Small intestine (tissue), 7 donors: ENCODE measurements at regions not wholly inside any gene's neighbourhood (a gene's known extent, or its start where the extent isn't known, plus 50 kb on each side); places are given as distances from the start of the nearest gene placed in this dataset.
A peak's percentile ranks its signal among the peaks of the same experiment; 100 is the strongest.

Experiments
- DNase-seq, 2 donors: peaks; one replicate each; pipeline versions ENCODE4 v3.0.0 to v3.0.0-alpha.2; 2013
- FAIRE-seq: peaks from 2 replicates; lab custom pipeline; 2012; peaks lifted over from hg19 to GRCh38; lab: Jason Lieb, UNC
- H3K27ac ChIP-seq, 3 donors: one replicate each; pipeline ENCODE4 v1.5.1; 2013; ENCODE audit warnings: low read length in 2 of 3, mild to moderate bottlenecking in 2 of 3, control low read depth in 1 of 3, inconsistent platforms in 1 of 3, low read depth in 1 of 3, moderate library complexity in 1 of 3
- H3K27me3 ChIP-seq, 3 donors: one replicate each; pipeline ENCODE4 v1.6.1; 2013; ENCODE audit warnings: low read length in 3 of 3, inconsistent platforms in 1 of 3; ENCODE audit not compliant: control insufficient read depth in 3 of 3, insufficient read depth in 3 of 3
- H3K36me3 ChIP-seq, 3 donors: one replicate each; pipeline ENCODE4 v1.6.1; 2013; ENCODE audit warnings: low read length in 3 of 3, inconsistent platforms in 1 of 3, low read depth in 1 of 3, mild to moderate bottlenecking in 1 of 3, moderate library complexity in 1 of 3; ENCODE audit not compliant: control insufficient read depth in 3 of 3, insufficient read depth in 2 of 3
- H3K4me1 ChIP-seq, 3 donors: one replicate each; pipeline ENCODE4 v1.6.1; 2013; ENCODE audit warnings: low read length in 2 of 3, inconsistent platforms in 1 of 3, low read depth in 1 of 3, mild to moderate bottlenecking in 1 of 3, moderate library complexity in 1 of 3; ENCODE audit not compliant: control insufficient read depth in 3 of 3, insufficient read depth in 2 of 3
- H3K4me3 ChIP-seq, 3 donors: one replicate each; pipeline ENCODE4 v1.5.1; 2013; ENCODE audit warnings: low read length in 3 of 3, control low read depth in 1 of 3, inconsistent platforms in 1 of 3, low read depth in 1 of 3, mild to moderate bottlenecking in 1 of 3, moderate library complexity in 1 of 3
- H3K9me3 ChIP-seq, 2 donors: one replicate each; pipeline ENCODE4 v1.6.1; 2013; ENCODE audit warnings: low read depth in 1 of 2, low read length in 1 of 2; ENCODE audit not compliant: control insufficient read depth in 2 of 2, insufficient read depth in 1 of 2
- WGBS, 3 donors: extraction: QIAGEN DNeasy Blood & Tissue Kit; methylation state at CpG; one replicate each; pipeline ENCODE4 v1.1.7; 2013; 5-methylcytosine and 5-hydroxymethylcytosine counted together
- donor health status: healthy with polysubstance abuse.
- donor health status: control.
- donor health status: control.
- donor health status: Bipolar disorder and iron deficiency.
- donor health status: healthy.

- Histone ChIP-seq H3K27me3 (no peaks in the 10 kb centered on the region), H3K4me3 (no peak overlapping the region), H3K4me1 (no peaks in the 10 kb centered on the region), H3K9me3 (no peaks in the 10 kb centered on the region), H3K27ac (no peak overlapping the region), H3K36me3 (no peaks in the 10 kb centered on the region)
- DNase-seq = no peak
- WGBS, 3 donors = 4 to 17% (median 10%) methylated on average over 1 of the region's 1 CpG
- FAIRE-seq = no peak
These were observed 372.4 kb downstream of the TGFB2 start for GRCh38 chr1:218717575-218717974.

GRCh38 chr1:218718206-218718605 lies 373.1 kb downstream of the TGFB2 start:
- FAIRE-seq (no peak), DNase-seq (no peak)
- Histone ChIP-seq H3K4me3 (no peak overlapping the region), H3K36me3 (no peaks in the 10 kb centered on the region), H3K4me1 (no peaks in the 10 kb centered on the region), H3K9me3 (no peaks in the 10 kb centered on the region), H3K27me3 (no peaks in the 10 kb centered on the region), H3K27ac (no peak overlapping the region)
- 65 to 78% (median 73%) methylated on average over 3 of the region's 3 CpGs for WGBS, 3 donors

GRCh38 chr1:218718977-218719376 lies 373.8 kb downstream of the TGFB2 start:
- Histone ChIP-seq H3K4me1 (no peaks in the 10 kb centered on the region), H3K9me3 (no peaks in the 10 kb centered on the region), H3K4me3 (no peak overlapping the region), H3K36me3 (no peaks in the 10 kb centered on the region), H3K27ac (no peak overlapping the region), H3K27me3 (no peaks in the 10 kb centered on the region)
- FAIRE-seq (no peak), DNase-seq (no peak)
- 72 to 83% (median 83%) methylated on average over 4 of the region's 4 CpGs for whole genome bisulfite sequencing, 3 donors

- Histone ChIP-seq H3K36me3 (no peaks in the 10 kb centered on the region), H3K4me3 (no peak overlapping the region), H3K9me3 (no peaks in the 10 kb centered on the region), H3K27me3 (peaks cover 0 to 2% (median 0%) of the 10 kb centered on the region in 3 donors), H3K4me1 (no peaks in the 10 kb centered on the region), H3K27ac (no peak overlapping the region)
- FAIRE-seq = no peak
- no peak for DNase-seq
- 31 to 58% (median 32%) methylated on average over 1 of the region's 1 CpG for WGBS, 3 donors
These were observed 383.9 kb downstream of the TGFB2 start for GRCh38 chr1:218728898-218729565.

DNA sequence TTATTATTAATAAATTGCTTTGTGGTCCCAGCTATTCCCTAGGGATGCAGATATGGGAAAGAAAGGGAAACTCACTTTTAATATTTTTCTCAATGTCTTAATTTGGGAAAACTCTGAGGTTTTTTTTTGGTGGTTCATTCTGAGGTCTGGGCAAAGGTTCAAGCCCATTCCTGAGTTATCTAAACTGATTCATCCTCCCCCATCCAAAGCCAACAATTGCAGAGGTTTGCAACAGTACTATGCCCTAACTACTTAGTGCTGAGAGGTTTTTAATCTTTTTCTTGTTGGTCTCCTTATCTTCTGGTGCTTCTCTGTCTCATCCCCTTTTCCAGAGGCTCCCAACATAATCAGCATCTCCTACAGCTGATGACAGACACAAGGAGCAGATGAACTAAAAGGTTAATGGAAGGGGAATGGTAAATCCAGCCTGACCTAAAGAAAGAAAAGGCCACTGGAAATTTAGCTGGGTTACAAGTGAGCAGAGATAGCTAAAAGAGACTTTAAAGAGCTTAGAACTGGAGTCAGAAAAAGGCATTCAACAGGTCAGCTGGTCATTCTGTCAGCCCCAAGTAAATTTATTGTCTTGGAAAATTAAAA lies 390.4 kb downstream of the TGFB2 start:
- DNase-seq = no peak
- peaks cover 0 to 2% (median 0%) of the 10 kb centered on the region in 3 donors for H3K27me3 ChIP-seq

GRCh38 chr1:218739426-218739825 lies 394.3 kb downstream of the TGFB2 start:
- 50 to 54% (median 51%) methylated on average over 4 of the region's 4 CpGs for WGBS, 3 donors
- peaks cover 0 to 9% of the 10 kb centered on the region in 2 donors for H3K9me3 ChIP-seq
- FAIRE-seq (no peak), DNase-seq (peak in 1 of 2 donors; percentile 1)
- no peaks in the 10 kb centered on the region for H3K36me3 ChIP-seq
- no peak overlapping the region for H3K27ac ChIP-seq
- no peak overlapping the region for H3K4me3 ChIP-seq
- no peaks in the 10 kb centered on the region for H3K4me1 ChIP-seq
- H3K27me3 ChIP-seq = no peaks in the 10 kb centered on the region

More for the DNA sequence above, 390.4 kb downstream of the TGFB2 start:
- FAIRE-seq = no peak
- no peak overlapping the region for H3K27ac ChIP-seq
- H3K9me3 ChIP-seq = no peaks in the 10 kb centered on the region
- no peak overlapping the region for H3K4me3 ChIP-seq
- no peaks in the 10 kb centered on the region for H3K4me1 ChIP-seq
- no peaks in the 10 kb centered on the region for H3K36me3 ChIP-seq

- no peak for FAIRE-seq
- 58 to 66% (median 63%) methylated on average over 3 of the region's 3 CpGs for WGBS, 3 donors
- no peak overlapping the region for H3K4me3 ChIP-seq
These were observed 396.7 kb downstream of the TGFB2 start for GRCh38 chr1:218741852-218742251.

DNA sequence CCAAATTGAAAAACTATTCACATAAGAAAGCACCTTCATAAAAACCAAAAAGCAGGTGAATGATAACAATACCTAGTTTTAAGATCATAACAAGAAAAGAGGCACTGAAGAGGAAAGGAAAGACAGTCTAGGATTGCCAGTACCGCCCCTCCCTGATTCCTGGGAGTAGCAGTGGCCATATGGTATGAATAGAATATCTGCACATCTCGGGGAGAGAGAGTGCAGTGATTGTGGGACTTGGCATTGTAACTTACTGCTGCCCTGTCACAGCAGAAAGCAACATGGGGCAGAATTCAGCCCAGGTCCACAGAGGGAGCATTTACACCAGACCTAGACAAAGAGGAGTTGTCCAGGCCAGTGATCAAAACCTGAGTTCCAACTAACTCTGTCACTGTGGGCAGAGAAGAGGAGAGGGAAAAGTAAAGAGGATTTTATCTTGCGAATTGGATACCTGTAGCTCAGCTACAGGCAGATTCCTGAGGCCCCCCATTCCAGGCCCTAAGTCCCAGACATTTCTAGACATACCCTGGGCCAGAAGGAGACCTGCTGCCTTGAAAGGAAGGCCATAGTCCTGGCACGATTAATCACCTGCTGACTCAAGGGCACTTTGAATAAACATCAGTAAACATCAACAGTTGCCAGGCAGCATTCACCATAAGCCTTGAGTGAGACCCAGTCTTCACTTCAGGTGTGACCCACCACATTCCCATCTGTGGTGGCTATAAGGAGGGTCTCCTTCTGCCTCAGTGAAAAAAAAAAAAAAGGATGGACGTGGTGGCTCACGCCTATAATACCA lies 397.5 kb downstream of the TGFB2 start:
- no peaks in the 10 kb centered on the region for H3K36me3 ChIP-seq
- no peaks in the 10 kb centered on the region for H3K4me1 ChIP-seq
- no peak overlapping the region for H3K4me3 ChIP-seq
- FAIRE-seq = no peak
- 67 to 82% (median 73%) methylated on average over 6 of the region's 6 CpGs for WGBS, 3 donors
- H3K27me3 ChIP-seq = no peaks in the 10 kb centered on the region
- no peak overlapping the region for H3K27ac ChIP-seq
- no peak for DNase-seq
- peaks cover 0 to 13% of the 10 kb centered on the region in 2 donors for H3K9me3 ChIP-seq

More at GRCh38 chr1:218741852-218742251, 396.7 kb downstream of the TGFB2 start:
- H3K4me1 ChIP-seq = no peaks in the 10 kb centered on the region
- no peaks in the 10 kb centered on the region for H3K27me3 ChIP-seq
- no peak overlapping the region for H3K27ac ChIP-seq
- H3K36me3 ChIP-seq = no peaks in the 10 kb centered on the region
- H3K9me3 ChIP-seq = peaks cover 0 to 13% of the 10 kb centered on the region in 2 donors
- DNase-seq = no peak
